Epithelial cell of esophagus (primary cell): ENCODE measurements at regions not wholly inside any gene's neighbourhood (a gene's known extent, or its start where the extent isn't known, plus 50 kb on each side); places are given as distances from the start of the nearest gene placed in this dataset.

Experiments used
- DNase-seq: peaks from one replicate; pipeline ENCODE4 v3.0.0; 2010; ENCODE audit warnings: low read depth
- H3K4me3 ChIP-seq: 2 replicates; pipeline ENCODE4 v1.5.1; 2011; ENCODE audit warnings: mild to moderate bottlenecking, low read length, control low read depth
- CTCF ChIP-seq: IDR thresholded peaks from 2 replicates; pipeline ENCODE4 v1.5.1; 2011; ENCODE audit warnings: low read depth, mild to moderate bottlenecking, low read length, control low read depth, inconsistent platforms; ENCODE audit not compliant: insufficient read depth; ENCODE audit errors: missing control alignments

- H3K4me3 ChIP-seq: no peak overlapping the region
- TF ChIP-seq CTCF: no peak
- no peak for DNase-seq
Observed at GRCh38 chr4:14800977-14801376, 201.3 kb upstream of the CPEB2 start.

- TF ChIP-seq CTCF: no peak
- no peak overlapping the region for H3K4me3 ChIP-seq
- DNase-seq: no peak
Observed at GRCh38 chr4:14802596-14802995, 199.7 kb upstream of the CPEB2 start.

- no peak for DNase-seq
- no peak for TF ChIP-seq CTCF
- no peak overlapping the region for H3K4me3 ChIP-seq
Observed at GRCh38 chr4:14807856-14808255, 194.4 kb upstream of the CPEB2 start.

GRCh38 chr4:14809203-14809602, 193.1 kb upstream of the CPEB2 start:
- no peak for DNase-seq
- no peak for TF ChIP-seq CTCF
- H3K4me3 ChIP-seq: no peak overlapping the region

GRCh38 chr4:14810121-14810520, 192.2 kb upstream of the CPEB2 start:
- no peak for TF ChIP-seq CTCF
- DNase-seq: no peak
- H3K4me3 ChIP-seq: no peak overlapping the region

- DNase-seq: no peak
- TF ChIP-seq CTCF: no peak
- no peak overlapping the region for H3K4me3 ChIP-seq
Observed at GRCh38 chr4:14810568-14810967, 191.7 kb upstream of the CPEB2 start.

GRCh38 chr4:14812101-14812500, 190.2 kb upstream of the CPEB2 start:
- no peak overlapping the region for H3K4me3 ChIP-seq
- TF ChIP-seq CTCF: no peak
- no peak for DNase-seq
